Liver (tissue), 8 donors: ENCODE measurements at regions not wholly inside any gene's neighbourhood (a gene's known extent, or its start where the extent isn't known, plus 50 kb on each side); places are given as distances from the start of the nearest gene placed in this dataset.

Experiments
- DNase-seq: peaks from one replicate; pipeline ENCODE4 v3.0.0-alpha.2; 2017; ENCODE audit warnings: low spot score
- H3K27ac ChIP-seq, 2 donors: one replicate each; pipeline ENCODE4 v1.7.0; 2013; ENCODE audit warnings: inconsistent platforms in 2 of 2, low read length in 2 of 2, control low read depth in 1 of 2, low read depth in 1 of 2, mild to moderate bottlenecking in 1 of 2
- H3K27me3 ChIP-seq, 4 donors: one replicate each; pipeline versions ENCODE4 v1.6.1 to v1.7.0; 2013; ENCODE audit warnings: low read length in 3 of 4, inconsistent platforms in 1 of 4, mild to moderate bottlenecking in 1 of 4, moderate library complexity in 1 of 4; ENCODE audit not compliant: control insufficient read depth in 4 of 4, insufficient read depth in 4 of 4
- H3K36me3 ChIP-seq, 4 donors: one replicate each; pipeline versions ENCODE4 v1.6.1 to v1.7.0; 2013; ENCODE audit warnings: low read length in 3 of 4, mild to moderate bottlenecking in 3 of 4, low read depth in 1 of 4, moderate library complexity in 1 of 4; ENCODE audit not compliant: control insufficient read depth in 4 of 4, insufficient read depth in 3 of 4
- H3K4me1 ChIP-seq, 4 donors: one replicate each; pipeline versions ENCODE4 v1.6.1 to v1.7.0; 2013; ENCODE audit warnings: low read length in 3 of 4, mild to moderate bottlenecking in 3 of 4, moderate library complexity in 1 of 4; ENCODE audit not compliant: control insufficient read depth in 4 of 4, insufficient read depth in 4 of 4
- H3K4me3 ChIP-seq, 3 donors: one replicate each; pipeline versions ENCODE4 v1.6.1 to v1.7.0; 2013; ENCODE audit warnings: low read length in 3 of 3, control low read depth in 1 of 3, low read depth in 1 of 3, mild to moderate bottlenecking in 1 of 3
- H3K9ac ChIP-seq, 2 donors: one replicate each; pipeline ENCODE4 v1.7.0; 2013; ENCODE audit warnings: low read length in 2 of 2, mild to moderate bottlenecking in 2 of 2, moderate library complexity in 2 of 2, control low read depth in 1 of 2, low read depth in 1 of 2
- H3K9me3 ChIP-seq, 4 donors: one replicate each; pipeline versions ENCODE4 v1.6.1 to v1.7.0; 2013; ENCODE audit warnings: low read length in 3 of 4; ENCODE audit not compliant: control insufficient read depth in 4 of 4
- ATF3 ChIP-seq: IDR thresholded peaks from 2 replicates; pipeline ENCODE4 v1.6.1; 2016; ENCODE audit warnings: antibody characterized with exemption
- CTCF ChIP-seq: fragments of 150-350 bp; IDR thresholded peaks from 2 replicates; pipeline ENCODE4 v1.5.1; 2017; ENCODE audit warnings: improper control_type of control experiment, low read depth, low read length; ENCODE audit not compliant: missing input control
- EGR1 ChIP-seq, 2 donors: IDR thresholded peaks; 2 replicates each; pipeline ENCODE4 v1.6.1; 2016 to 2018; ENCODE audit warnings: antibody characterized with exemption in 2 of 2, low read depth in 2 of 2
- FOXA1 ChIP-seq: IDR thresholded peaks from 2 replicates; pipeline ENCODE4 v1.6.1; 2016; ENCODE audit warnings: antibody characterized with exemption
- FOXA2 ChIP-seq: IDR thresholded peaks from 2 replicates; pipeline ENCODE4 v1.6.1; 2016; ENCODE audit warnings: antibody characterized with exemption
- GABPA ChIP-seq, 2 donors: IDR thresholded peaks in 1 of 2; conservative IDR thresholded peaks in 1 of 2; 2 replicates each; pipeline ENCODE4 v1.6.1; 2016; ENCODE audit warnings: antibody characterized with exemption in 2 of 2, mild to moderate bottlenecking in 1 of 2, moderate library complexity in 1 of 2
- HNF4A ChIP-seq, 2 donors: conservative IDR thresholded peaks; 2 replicates each; pipeline ENCODE4 v1.6.1; 2016; ENCODE audit warnings: antibody characterized with exemption in 2 of 2, mild to moderate bottlenecking in 2 of 2
- JUND ChIP-seq, 2 donors: IDR thresholded peaks; 2 replicates each; pipeline ENCODE4 v1.6.1; 2016; ENCODE audit warnings: antibody characterized with exemption in 2 of 2
- MAX ChIP-seq: IDR thresholded peaks from 2 replicates; pipeline ENCODE4 v1.6.1; 2016; ENCODE audit warnings: antibody characterized with exemption
- NR2F2 ChIP-seq: IDR thresholded peaks from 2 replicates; pipeline ENCODE4 v1.6.1; 2016; ENCODE audit warnings: antibody characterized with exemption
- RAD21 ChIP-seq, 2 donors: IDR thresholded peaks; 2 replicates each; pipeline ENCODE4 v1.6.1; 2016; ENCODE audit warnings: antibody characterized with exemption in 2 of 2, mild to moderate bottlenecking in 2 of 2
- REST ChIP-seq: IDR thresholded peaks from 2 replicates; pipeline ENCODE4 v1.6.1; 2016; ENCODE audit warnings: antibody characterized with exemption, mild to moderate bottlenecking
- RXRA ChIP-seq, 2 donors: IDR thresholded peaks; 2 replicates each; pipeline ENCODE4 v1.6.1; 2017 to 2018; ENCODE audit warnings: antibody characterized with exemption in 2 of 2, mild to moderate bottlenecking in 1 of 2
- SP1 ChIP-seq: IDR thresholded peaks from 2 replicates; pipeline ENCODE4 v1.6.1; 2018; ENCODE audit warnings: antibody characterized with exemption, mild to moderate bottlenecking
- TAF1 ChIP-seq: conservative IDR thresholded peaks from 2 replicates; pipeline ENCODE4 v1.6.1; 2016; ENCODE audit warnings: antibody characterized with exemption, mild to moderate bottlenecking
- ZBTB33 ChIP-seq: IDR thresholded peaks from 2 replicates; pipeline ENCODE4 v1.6.1; 2016; ENCODE audit warnings: antibody characterized with exemption
- WGBS: extraction: QIAGEN DNeasy Blood & Tissue Kit; methylation state at CpG from one replicate; pipeline ENCODE4 v1.1.7; 2013; 5-methylcytosine and 5-hydroxymethylcytosine counted together
- donor health status: healthy.
- donor health status: healthy.
- donor health status: healthy.
- donor health status: healthy.
- donor health status: healthy.

GRCh38 chr6:18712595-18712994, 325.4 kb downstream of the RNF144B start (continued):
- TF ChIP-seq REST = no peak
- TF ChIP-seq NR2F2 = no peak
- TF ChIP-seq MAX = no peak
- TF ChIP-seq EGR1 (IDR thresholded peaks at IDR 0.05; ENCODE audit: low read depth in 2 of 2) = no peak
- no peak for TF ChIP-seq RXRA (IDR thresholded peaks at IDR 0.05)

GRCh38 chr6:18720075-18720474, 332.9 kb downstream of the RNF144B start:
- WGBS = 55% methylated on average over 5 of the region's 5 CpGs
- no peak overlapping the region for H3K9ac ChIP-seq
- H3K27me3 ChIP-seq = no peaks in the 10 kb centered on the region
- DNase-seq = no peak
- H3K9me3 ChIP-seq = no peaks in the 10 kb centered on the region
- no peaks in the 10 kb centered on the region for H3K4me1 ChIP-seq
- no peaks in the 10 kb centered on the region for H3K36me3 ChIP-seq
- H3K27ac ChIP-seq = no peak overlapping the region
- H3K4me3 ChIP-seq = no peak overlapping the region
- TF ChIP-seq CTCF = no peak
- TF ChIP-seq FOXA1 = no peak
- no peak for TF ChIP-seq ZBTB33
- no peak for TF ChIP-seq HNF4A (conservative IDR thresholded peaks at IDR 0.05)

GRCh38 chr6:18724056-18724455, 336.9 kb downstream of the RNF144B start:
- Histone ChIP-seq H3K36me3 (no peaks in the 10 kb centered on the region), H3K9me3 (no peaks in the 10 kb centered on the region), H3K27ac (no peak overlapping the region), H3K4me1 (no peaks in the 10 kb centered on the region), H3K9ac (no peak overlapping the region), H3K4me3 (no peak overlapping the region), H3K27me3 (no peaks in the 10 kb centered on the region)
- WGBS = 83% methylated on average over 3 of the region's 3 CpGs
- no peak for TF ChIP-seq RXRA (IDR thresholded peaks at IDR 0.05)
- no peak for TF ChIP-seq SP1
- no peak for TF ChIP-seq CTCF
- no peak for TF ChIP-seq JUND (IDR thresholded peaks at IDR 0.05)
- no peak for TF ChIP-seq FOXA2
- no peak for TF ChIP-seq EGR1 (IDR thresholded peaks at IDR 0.05; ENCODE audit: low read depth in 2 of 2)
- no peak for TF ChIP-seq ATF3
- TF ChIP-seq TAF1 = no peak
- TF ChIP-seq HNF4A (conservative IDR thresholded peaks at IDR 0.05) = no peak
- TF ChIP-seq FOXA1 = no peak
- no peak for TF ChIP-seq RAD21 (IDR thresholded peaks at IDR 0.05)
- no peak for TF ChIP-seq GABPA (IDR thresholded peaks at IDR 0.05 in 1 of 2, conservative IDR thresholded peaks at IDR 0.05 in 1 of 2)
- DNase-seq = no peak
